ENCODE measurements at regions not wholly inside any gene's neighbourhood (a gene's known extent, or its start where the extent isn't known, plus 50 kb on each side); places are given as distances from the start of the nearest gene placed in this dataset.

GRCh38 chr5:61746831-61747575 lies 414.9 kb downstream of the ZSWIM6 start:
- TF ChIP-seq POLR2A (IDR thresholded peaks at IDR 0.05): no peak
- TF ChIP-seq, protein P1, sequence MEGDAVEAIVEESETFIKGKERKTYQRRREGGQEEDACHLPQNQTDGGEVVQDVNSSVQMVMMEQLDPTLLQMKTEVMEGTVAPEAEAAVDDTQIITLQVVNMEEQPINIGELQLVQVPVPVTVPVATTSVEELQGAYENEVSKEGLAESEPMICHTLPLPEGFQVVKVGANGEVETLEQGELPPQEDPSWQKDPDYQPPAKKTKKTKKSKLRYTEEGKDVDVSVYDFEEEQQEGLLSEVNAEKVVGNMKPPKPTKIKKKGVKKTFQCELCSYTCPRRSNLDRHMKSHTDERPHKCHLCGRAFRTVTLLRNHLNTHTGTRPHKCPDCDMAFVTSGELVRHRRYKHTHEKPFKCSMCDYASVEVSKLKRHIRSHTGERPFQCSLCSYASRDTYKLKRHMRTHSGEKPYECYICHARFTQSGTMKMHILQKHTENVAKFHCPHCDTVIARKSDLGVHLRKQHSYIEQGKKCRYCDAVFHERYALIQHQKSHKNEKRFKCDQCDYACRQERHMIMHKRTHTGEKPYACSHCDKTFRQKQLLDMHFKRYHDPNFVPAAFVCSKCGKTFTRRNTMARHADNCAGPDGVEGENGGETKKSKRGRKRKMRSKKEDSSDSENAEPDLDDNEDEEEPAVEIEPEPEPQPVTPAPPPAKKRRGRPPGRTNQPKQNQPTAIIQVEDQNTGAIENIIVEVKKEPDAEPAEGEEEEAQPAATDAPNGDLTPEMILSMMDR (IDR thresholded peaks at IDR 0.05 in 4 of 5, conservative IDR thresholded peaks at IDR 0.05 in 1 of 5): no peak

All from gastrocnemius medialis (tissue), 4 donors.